ENCODE measurements at regions not wholly inside any gene's neighbourhood (a gene's known extent, or its start where the extent isn't known, plus 50 kb on each side); places are given as distances from the start of the nearest gene placed in this dataset.

GRCh38 chr6:23494367-23494766, 631.6 kb upstream of the NRSN1 start:
- TF ChIP-seq ZEB2 (tag by site-specific recombination; IDR thresholded peaks at IDR 0.05), result no peak
- TF ChIP-seq TCF7L2 (IDR thresholded peaks at IDR 0.05; ENCODE audit: borderline replicate concordance, low read depth, low read length), result no peak
- TF ChIP-seq MZF1 (tag by site-specific recombination; IDR thresholded peaks at IDR 0.05; ENCODE audit: borderline replicate concordance), result no peak
- TF ChIP-seq, protein P1, sequence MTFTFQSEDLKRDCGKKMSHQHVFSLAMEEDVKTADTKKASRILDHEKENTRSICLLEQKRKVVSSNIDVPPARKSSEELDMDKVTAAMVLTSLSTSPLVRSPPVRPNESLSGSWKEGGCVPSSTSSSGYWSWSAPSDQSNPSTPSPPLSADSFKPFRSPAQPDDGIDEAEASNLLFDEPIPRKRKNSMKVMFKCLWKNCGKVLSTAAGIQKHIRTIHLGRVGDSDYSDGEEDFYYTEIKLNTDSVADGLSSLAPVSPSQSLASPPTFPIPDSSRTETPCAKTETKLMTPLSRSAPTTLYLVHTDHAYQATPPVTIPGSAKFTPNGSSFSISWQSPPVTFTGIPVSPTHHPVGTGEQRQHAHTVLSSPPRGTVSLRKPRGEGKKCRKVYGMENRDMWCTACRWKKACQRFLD (tag by site-specific recombination; IDR thresholded peaks at IDR 0.05), result no peak
- TF ChIP-seq ZSCAN30 (tag by site-specific recombination; IDR thresholded peaks at IDR 0.05), result no peak
- no peak for TF ChIP-seq SALL2 (tag by site-specific recombination; IDR thresholded peaks at IDR 0.05; ENCODE audit: borderline replicate concordance)
- TF ChIP-seq, protein P2, sequence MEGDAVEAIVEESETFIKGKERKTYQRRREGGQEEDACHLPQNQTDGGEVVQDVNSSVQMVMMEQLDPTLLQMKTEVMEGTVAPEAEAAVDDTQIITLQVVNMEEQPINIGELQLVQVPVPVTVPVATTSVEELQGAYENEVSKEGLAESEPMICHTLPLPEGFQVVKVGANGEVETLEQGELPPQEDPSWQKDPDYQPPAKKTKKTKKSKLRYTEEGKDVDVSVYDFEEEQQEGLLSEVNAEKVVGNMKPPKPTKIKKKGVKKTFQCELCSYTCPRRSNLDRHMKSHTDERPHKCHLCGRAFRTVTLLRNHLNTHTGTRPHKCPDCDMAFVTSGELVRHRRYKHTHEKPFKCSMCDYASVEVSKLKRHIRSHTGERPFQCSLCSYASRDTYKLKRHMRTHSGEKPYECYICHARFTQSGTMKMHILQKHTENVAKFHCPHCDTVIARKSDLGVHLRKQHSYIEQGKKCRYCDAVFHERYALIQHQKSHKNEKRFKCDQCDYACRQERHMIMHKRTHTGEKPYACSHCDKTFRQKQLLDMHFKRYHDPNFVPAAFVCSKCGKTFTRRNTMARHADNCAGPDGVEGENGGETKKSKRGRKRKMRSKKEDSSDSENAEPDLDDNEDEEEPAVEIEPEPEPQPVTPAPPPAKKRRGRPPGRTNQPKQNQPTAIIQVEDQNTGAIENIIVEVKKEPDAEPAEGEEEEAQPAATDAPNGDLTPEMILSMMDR (tag by site-specific recombination; IDR thresholded peaks at IDR 0.05), result no peak
- no peak for TF ChIP-seq ZNF571 (tag by site-specific recombination; IDR thresholded peaks at IDR 0.05)
- TF ChIP-seq ZNF777 (tag by site-specific recombination; IDR thresholded peaks at IDR 0.05; ENCODE audit: borderline replicate concordance), result no peak
